ENCODE measurements at regions not wholly inside any gene's neighbourhood (a gene's known extent, or its start where the extent isn't known, plus 50 kb on each side); places are given as distances from the start of the nearest gene placed in this dataset.

DNA sequence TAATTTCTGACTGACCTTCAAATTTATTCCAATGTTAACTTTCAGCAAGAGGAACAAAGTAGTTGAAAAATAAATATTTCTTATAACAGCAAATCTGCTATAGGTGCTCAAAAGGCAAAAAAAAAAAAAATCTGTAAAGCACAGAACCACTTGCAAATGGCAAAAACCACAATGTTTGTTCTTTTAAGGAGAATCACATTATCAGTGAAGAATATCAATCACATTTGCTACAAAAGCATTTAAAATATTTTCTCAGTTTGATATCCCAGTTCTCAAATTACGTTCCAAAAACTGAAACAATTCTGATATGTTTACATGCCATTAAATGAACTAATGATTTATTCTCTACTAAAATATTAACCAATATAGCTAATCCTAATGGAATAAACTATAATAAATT is 163.3 kb downstream of the METTL4 start:
- DNase-seq = no peak

DNA sequence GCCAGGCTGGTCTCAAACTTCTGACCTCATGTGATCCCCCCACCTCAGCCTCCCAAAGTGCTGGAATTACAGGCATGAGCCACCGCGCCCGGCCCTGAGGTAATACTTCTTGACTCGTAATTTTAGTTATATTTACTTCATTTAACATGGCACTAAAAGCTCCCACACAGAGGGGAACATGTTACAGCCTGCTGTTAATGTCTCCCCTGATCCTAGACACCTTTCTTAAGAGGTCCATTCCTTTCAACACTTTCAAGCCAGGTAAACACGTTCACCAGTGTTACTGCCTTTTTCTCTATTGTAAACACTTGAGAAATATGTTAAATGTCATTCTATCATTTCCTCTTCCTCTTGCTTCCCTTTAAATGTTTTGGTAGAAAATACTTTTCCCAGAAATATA is 161.4 kb downstream of the METTL4 start:
- no peak for DNase-seq

DNA sequence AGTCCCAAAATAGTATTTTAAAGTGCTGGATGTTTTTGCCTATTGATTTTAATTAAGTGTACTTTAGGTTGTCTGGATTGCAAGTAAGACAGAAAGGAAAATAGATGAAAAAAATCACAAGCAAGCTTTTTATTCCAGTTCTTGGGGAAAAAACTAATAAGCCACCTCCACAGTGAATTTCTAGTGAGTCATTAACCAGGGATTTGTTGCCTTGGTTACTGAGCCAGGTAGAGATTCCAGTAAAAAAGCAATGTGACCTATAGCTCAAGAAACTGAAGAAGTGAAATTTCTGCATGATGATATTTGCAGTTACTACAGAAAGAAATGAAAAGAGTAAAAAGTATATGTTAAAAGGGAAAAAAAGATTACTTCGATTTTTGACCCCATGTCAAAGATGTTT is 160.6 kb downstream of the METTL4 start:
- no peak for DNase-seq

DNA sequence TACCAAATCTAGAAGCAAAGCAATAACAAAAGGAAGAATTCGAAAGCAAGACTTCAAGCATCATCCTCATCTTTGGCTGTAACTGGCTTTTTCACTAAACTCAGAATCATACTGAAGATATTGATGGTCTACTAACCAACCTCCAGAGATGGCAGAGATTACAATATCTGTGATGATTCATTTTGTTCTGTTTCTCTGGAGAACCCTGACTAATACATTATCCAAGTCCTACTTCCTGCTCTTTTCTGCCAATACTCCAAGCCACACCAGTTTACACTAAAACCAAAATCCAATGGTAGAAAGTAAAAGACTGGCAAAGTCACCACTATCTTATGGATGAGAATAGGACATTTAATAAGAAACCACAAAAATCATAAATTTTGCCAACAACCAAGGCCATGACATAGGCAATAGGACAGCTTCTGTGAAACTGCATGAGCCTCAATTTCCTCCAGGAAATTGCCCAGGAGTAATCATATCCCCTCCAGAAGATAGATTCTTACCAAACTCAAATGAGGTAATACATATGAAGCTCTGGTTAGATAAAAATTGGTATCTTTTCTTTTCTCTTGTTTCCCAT is 159.8 kb downstream of the METTL4 start:
- no peak for DNase-seq

DNA sequence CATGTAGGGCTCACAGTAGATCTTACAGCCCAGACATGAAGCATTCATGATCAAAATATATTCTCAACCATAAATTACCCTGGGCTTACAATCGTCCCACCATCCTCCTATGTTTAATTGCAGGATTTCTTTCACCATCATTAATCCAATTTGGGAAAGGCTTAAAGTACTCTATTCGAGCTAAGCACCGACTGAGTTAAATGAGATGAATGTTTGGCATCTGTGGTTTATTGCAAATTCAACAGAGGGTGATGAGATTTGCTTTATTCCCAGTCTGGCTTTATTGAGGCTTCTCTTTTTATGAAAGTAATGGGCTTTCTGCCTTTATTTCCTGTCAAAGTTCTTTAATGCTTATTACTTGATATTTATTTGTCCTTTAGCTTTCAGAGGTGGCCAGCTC is 159.0 kb downstream of the METTL4 start:
- no peak for DNase-seq

DNA sequence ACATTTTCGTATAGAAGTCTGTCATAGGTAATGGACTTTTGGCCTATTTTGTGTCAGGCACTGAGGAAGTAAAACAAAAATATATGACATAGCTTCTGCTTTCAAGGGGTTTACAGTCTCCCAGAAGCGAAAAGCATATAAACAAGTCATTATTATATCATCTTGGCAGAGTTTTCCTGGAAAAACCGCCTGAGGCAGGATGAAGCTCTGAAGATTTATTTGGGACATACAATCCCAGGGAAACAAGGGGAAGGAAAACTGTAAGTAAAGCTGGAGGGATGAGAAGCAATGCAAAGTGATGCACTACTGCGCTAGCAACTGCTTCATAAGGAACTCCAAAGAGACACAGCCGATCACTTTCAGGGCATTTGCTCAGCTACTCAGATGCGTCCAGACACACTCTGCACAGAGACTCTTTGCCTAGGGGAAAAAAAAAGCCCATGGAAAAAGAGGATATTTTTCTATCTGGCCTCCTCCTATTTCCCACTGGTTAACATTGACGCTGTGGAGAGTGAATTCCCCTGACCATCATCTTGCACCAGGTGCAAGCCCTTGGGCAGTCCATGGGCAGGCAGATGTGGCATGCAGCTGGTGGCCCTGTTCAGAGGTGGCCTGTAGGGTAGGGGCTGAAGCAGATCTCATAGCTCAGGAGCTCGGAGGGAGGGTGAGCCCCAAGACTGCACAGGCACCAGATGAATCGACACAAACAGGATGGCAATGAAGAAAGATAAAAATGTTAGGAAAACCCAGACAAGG is 158.1 kb downstream of the METTL4 start:
- no peak for DNase-seq

DNA sequence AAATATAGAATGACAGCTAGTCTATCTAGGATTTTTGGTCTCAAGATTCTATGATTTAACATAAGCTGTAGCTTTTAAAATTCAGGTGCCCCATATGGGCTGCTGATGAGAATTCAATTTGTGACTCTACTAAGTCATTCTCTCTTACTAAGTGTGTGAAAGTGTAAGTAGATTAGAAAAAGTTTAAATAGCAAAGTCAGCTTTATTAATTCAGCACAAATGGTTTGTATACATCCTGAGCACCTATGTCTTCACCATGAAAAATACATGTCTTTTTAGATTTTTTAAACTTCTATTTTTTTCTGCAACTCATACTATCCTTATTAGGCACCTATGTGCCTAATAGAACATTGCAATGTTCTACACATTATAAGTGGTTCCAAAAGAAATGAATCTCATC is 157.1 kb downstream of the METTL4 start:
- DNase-seq = no peak

DNA sequence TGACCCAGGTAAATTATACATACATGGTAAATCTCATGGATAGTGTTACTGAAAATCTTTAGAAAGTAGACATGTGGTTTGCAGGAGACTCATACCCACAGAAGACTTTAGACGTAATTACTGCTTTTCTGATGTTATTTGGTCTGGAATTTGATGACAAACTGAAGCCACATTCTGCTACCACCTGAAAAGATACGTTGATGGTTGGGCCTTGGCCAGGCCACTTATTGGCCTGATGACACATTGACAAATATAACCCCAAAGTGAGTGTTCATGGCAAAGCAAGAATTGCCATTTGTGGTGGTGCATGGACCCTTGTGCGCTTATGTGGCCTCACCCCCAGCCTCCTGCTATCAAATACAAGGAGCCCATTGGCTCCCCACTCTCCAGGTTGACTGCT is 155.6 kb downstream of the METTL4 start:
- no peak for DNase-seq

DNA sequence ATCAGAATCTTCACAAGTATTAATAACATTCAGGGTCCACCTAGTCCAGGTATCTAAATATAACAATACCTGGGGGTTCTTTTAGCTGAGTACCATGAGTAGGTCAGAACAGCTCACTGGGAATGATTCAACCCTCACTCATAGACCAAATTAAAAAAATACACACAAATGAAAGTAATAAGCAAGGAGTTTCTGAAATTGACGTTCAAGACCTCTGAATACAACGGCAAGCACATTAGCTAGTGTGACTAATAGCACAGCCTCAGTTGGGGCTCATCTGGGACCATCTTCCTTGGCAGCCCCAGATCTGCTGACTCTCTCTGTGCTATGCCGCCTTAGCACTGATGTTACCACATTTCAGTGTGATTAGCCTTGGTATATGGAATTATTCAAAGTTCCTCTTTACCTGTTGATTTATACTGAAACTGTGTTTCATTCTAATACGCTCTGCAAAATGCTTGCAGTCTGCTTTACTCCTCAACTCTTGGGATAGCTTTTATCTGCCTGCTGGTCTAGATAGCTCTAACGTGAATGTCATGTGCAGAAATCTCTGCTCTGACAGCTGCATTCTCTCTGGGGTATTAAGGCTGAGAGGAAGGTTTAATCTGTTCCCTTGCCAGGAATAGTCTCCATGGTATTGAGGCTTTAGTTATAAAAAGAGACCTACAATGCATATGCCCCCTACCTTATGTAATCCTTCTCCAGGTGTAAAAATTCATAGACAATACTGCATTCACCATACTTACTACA is 153.3 kb downstream of the METTL4 start:
- DNase-seq = no peak

DNA sequence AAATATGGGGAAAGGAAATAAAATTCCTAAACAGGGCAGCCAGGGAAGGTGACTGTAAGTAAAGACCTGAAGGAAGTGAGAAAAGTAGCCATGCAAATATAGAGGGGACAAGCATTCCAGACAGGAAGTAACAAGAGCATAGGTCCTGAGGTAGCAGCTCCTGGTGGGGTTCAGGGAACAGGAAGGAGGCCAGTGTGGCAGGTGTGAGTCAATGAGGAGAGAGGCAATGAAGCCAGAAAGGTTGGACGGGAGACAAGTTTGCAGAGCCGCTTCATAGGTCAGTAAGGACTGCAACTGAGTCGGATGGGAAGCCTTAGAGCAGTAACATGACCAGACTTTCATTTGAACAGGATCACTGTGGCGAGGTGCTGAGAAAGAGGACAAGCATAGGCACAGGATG is 150.9 kb downstream of the METTL4 start:
- DNase-seq = no peak

DNA sequence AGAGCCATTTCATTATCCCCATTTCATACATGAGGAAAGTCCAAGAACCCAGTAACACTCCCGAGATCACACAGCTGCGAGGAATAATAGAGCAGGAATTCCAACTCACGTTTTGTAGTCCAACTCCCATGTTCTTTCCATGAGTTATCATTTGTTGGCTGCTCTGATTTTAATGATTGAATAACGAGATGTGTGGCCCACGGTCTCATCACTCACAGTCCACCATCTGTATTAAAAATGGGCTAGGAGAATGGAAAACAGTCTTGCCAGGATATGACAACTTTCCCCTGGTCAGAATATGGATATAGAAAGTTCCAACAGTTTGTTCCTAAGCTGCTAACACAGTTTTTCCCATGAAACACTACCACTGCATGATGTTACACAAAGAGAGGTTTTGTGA is 147.5 kb downstream of the METTL4 start:
- DNase-seq = no peak

DNA sequence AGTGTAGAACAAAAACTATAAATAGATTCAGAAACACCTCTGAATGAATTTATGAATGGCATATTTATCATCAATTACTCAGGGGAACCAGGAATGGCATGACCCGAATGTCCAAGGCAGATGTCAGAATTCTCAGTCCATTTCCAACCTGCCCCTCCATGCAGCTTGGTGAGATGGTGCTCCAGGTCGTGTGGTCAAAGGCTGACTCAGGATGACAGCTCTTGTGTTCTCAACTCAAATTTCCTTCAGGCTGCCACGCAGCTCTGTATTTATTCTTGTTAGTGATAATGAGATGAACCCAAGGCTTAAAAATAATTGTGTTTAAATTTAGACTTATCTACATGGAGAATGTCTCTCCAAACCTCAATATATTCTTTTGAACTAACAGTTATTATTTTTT is 146.9 kb downstream of the METTL4 start:
- no peak for DNase-seq

DNA sequence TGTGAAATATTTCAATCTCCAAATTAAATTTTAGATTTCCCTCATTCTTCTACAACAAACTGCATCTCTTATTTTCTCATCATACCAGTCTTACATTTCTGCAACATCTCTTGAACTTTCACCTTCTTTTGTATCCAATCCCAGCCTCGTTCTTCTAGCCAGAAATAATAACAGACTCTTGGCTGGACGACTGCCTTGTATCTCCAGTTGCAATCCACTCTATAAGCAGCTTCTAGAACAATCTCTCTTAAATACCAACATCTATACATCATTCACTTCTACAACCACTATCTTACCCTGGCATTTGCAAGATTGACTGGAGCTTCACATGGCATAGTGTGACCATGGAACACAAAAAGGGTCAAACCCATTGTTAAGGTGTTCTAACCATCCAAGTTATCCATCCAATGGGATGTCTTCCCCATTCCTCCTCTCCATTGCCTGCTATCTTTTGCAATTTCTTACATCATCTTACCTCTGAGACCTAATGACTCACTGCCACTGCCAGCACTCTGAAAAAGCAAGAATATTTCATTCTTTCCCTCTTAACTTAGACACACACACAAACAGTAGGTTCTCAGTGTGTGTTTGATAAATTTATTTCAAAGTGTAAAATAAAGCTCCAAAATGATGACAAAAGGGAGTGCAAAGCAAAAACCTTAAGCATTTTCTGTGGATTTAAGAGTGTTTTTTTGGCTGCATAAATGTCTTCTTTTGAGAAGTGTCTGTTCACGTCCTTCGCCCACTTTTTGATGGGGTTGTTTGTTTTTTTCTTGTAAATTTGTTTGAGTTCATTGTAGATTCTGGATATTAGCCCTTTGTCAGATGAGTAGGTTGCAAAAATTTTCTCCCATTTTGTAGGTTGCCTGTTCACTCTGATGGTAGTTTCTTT is 145.6 kb downstream of the METTL4 start:
- DNase-seq = no peak

DNA sequence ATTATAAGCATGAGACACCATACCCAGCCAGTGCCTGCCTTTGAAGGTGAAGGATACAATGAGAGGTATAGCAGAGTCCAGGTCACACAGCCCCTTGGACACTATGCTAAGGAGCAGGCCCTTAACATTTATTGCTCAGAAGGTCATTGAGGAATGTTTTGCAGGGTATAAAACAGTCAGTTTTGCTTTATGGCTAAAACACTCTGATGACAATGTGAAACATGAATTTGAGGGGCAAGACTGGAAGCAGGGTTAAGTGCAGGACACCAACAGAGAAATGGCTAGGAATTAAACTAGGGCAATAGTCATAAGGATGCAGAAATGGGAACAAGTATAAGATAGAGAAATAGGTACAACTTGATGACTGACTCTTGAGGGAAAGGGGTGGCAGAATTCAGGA is 141.1 kb downstream of the METTL4 start:
- no peak for DNase-seq

DNA sequence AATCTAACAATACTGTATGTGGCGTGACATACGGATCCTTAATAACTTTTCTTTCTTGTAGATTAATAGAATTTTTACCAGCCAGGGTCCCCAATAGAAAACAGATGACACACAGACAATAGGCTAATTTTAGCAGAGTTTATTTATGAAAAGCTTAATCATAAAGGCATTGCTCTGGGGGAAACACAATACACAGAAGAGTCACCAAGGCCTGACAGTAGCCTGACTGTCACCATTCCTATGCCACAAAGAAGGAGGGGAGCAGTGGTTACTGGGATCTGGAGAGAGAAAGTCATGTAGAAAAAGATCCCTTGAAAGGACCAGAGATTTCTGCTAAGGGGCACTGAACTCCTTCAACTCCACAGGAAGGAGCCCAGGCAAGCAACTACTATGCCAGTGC is 139.5 kb downstream of the METTL4 start:
- no peak for DNase-seq

DNA sequence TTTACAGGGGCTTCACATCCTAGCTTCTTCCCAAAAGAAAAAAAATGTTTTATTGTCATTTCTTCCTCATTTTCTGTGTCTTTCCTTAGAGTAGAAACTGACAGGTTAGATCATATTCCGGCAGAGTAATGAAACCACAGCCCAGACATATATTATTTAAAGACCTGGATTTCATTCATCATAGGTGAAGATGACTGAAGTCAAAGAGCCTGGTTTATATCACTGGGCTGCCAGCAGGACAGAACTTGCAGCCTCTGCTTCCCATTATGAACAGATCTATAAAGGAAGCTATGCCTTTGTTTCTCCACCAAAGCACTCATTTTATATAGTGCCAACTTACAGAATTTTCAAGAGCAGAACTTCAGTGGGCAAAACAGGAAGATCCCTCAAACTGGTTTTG is 137.9 kb downstream of the METTL4 start:
- DNase-seq = no peak

DNA sequence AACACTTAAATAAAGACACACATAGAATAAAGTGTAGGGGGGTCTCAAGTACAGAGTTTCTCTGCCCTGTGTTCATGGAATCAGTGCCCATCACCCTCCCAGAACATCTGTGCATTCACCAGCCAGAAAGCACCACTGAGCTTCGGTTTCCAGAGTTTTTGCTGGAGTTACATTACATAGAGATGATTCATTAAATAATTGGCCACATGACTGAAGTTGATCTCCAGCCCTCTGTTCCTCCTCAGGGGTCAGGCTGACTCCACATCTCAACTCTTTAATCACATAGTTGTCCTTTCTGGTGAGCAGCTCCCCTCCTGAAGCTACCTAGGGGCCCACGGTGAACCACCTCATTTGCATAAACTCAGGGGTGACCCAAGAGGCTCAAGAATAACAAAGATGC is 129.8 kb downstream of the METTL4 start:
- no peak for DNase-seq

DNA sequence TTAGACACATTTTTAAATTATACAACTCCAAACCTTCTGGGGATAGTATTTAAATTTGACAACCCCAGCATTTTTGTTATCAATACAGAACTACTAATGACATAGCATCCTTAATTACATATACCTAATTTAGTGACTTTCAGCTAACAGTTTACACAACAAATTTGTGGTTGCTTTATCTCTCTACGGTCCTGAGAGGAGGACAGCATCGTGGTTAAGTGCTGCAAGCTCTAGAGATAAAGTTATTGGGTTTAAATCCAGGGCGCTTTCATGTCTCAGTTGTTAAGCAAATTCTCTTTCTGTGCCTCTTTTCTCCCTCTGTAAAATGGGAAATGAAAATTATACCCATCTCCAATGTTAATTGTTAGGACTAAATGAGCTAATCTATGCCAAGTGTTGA is 129.3 kb downstream of the METTL4 start:
- DNase-seq = no peak

DNA sequence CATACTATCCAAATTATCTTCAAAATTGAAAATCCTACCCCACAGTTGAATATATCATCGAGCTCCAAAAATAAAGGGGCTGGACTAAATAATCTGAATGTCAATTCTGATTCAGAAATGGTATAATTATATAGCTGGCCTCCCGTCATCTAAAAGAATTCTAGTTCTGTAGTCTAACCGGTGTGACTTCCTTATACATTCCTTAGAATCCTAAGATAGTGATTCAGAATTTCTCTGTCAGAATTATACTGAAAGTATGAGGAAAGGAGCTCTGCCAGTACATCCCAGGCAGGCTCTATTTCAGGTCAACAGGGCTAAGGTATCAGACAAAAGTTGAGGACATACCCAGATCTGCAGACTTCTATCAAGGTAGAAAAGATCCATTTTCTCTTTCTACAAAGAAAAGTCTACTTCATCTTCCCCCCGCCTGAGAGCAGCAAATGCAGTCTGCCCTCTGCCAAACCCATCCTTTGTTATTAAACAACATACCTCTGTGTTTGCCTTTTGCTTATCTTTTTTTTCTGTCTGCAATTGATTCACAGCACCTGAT is 128.5 kb downstream of the METTL4 start:
- no peak for DNase-seq

DNA sequence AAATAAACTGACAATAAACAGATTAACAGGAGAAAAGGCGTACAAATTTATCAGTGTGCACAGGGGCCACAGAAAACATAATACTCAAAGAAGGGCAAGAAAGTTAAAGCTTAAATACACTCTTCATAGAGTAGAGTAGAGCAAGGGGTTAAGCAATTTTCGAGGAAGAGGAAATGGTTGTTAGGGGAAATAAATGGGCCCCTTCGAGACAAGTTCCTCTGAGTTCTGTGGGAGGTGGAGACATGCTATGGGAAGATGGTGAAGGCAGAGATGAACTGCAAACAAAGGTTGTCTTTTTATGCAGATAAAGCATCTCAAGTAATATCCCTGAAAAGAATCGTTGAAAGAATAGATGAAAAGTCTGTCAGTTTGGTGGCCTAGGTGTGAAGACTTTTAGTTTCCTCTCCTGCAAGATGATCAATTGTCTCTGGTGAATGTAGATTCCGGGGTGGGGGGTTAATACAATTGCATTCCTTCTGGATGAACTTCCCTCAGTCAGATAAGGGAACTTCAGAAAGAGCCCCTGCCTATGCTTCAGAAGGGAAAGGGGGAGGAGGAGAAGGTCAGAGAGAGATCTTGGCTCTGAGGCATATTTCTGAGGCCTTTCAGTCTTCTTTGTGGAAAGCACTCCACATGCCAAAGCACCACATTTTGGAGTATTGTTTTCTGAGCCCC is 127.0 kb downstream of the METTL4 start:
- no peak for DNase-seq

DNA sequence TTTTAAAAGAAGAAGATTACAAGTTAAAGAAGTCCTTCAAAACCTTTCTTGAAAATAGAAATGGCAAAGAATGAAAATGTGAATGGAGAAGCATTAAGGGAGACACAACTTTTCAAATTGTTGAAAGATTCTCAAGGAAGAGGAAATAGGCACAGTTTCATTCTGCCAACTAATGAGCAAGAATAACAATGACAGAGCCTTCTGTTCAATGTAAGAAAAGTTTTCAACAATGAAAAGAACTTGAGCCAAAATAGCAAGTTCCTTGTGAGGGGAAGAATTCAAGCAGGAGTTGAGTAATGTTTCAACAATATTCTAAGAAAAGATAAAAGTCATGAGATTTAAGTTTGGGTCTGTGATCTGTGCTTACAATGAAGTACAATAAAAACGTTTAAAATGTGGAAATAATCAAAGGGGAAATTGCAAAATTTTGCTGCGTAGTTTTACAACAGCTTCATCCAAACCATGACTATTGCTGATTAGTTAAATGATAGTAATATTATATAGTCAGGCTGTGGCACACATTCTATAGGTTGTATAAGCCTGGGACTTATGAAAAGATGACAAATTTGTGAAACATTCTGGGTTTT is 122.6 kb downstream of the METTL4 start:
- no peak for DNase-seq

DNA sequence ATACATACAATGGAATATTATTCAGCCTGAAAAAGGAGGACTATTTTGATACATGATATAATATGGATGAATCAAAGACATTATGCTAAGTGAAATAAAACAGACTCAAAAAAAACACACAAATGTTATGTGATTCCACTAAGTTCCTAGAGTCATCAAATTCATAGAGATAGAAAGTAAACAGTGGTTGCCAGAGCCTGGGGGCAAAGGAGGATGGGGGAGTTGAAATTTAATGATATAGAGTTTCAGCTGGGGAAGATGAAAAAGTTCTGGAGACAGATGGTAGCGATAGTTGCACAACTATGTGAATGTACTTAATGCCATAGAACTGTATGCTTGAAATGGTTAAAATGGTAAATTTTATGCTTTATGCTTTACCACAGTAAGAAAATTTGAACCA is 119.7 kb downstream of the METTL4 start:
- DNase-seq = no peak

All from CD4-positive, alpha-beta T cell treated with Interleukin-21 for 1 hour (primary cell).